ENCODE measurements at regions not wholly inside any gene's neighbourhood (a gene's known extent, or its start where the extent isn't known, plus 50 kb on each side); places are given as distances from the start of the nearest gene placed in this dataset.
"Not testable (repeated sequence)": the region's sequence is repeated elsewhere in the genome, so short reads cannot be mapped to it uniquely, and the experiment has no call there.

DNA sequence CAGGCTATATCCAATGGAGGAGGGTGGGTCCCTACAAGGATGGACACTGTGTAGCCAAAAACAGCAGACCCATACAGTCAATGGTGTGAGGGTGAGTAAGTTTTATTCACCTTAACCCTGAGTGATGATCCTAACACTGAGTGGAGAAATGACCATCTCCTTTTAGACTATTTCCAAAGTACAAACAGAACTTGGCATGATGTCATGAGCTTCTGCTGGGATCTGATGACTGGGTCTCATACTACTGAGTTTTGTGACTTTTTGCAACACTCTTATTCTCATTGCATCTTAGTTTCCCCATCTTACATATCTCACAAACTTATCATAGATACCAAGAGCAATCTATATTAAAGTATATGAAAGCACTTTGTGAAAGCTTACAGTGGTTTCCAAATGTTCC, 330.3 kb upstream of the CFAP20DC start:
- POLR2A ChIA-PET = no interaction called here
- H3K4me3 Mint-ChIP-seq = no peak overlapping the region
- CTCF ChIA-PET = no interaction called here
- H3K36me3 Mint-ChIP-seq (ENCODE audit: low read depth) = no peaks in the 10 kb centered on the region
- peaks cover 15% of the 10 kb centered on the region for H3K9me3 Mint-ChIP-seq
- DNase-seq = no peak
- H3K27ac Mint-ChIP-seq = no peak overlapping the region
- no peaks in the 10 kb centered on the region for H3K27me3 Mint-ChIP-seq
- peaks cover 18% of the 10 kb centered on the region for H3K4me1 Mint-ChIP-seq

- ChIA-PET CTCF (interaction anchor here (1.3 kb wide), 1 partner anchor 10 kb away, joined by 3 read pairs; no protein-coding TSS in a partner anchor), POLR2A (no interaction called here)
- no peaks in the 10 kb centered on the region for H3K27me3 Mint-ChIP-seq
- H3K27ac Mint-ChIP-seq = no peak overlapping the region
- no peak overlapping the region for H3K4me3 Mint-ChIP-seq
- peaks cover 5% of the 10 kb centered on the region for H3K4me1 Mint-ChIP-seq
- H3K9me3 Mint-ChIP-seq = peaks cover 13% of the 10 kb centered on the region
- DNase-seq = no peak
- no peaks in the 10 kb centered on the region for H3K36me3 Mint-ChIP-seq (ENCODE audit: low read depth)
Measured at GRCh38 chr3:59374818-59375211, 325.0 kb upstream of the CFAP20DC start.

- CTCF ChIA-PET = interaction anchor here (1.3 kb wide), 1 partner anchor 10 kb away, joined by 3 read pairs; no protein-coding TSS in a partner anchor
- POLR2A ChIA-PET = no interaction called here
- no peaks in the 10 kb centered on the region for H3K36me3 Mint-ChIP-seq (ENCODE audit: low read depth)
Measured at GRCh38 chr3:59374091-59374817, 324.4 kb upstream of the CFAP20DC start.

GRCh38 chr3:59372346-59372745, 322.5 kb upstream of the CFAP20DC start:
- H3K4me1 Mint-ChIP-seq = peaks cover 6% of the 10 kb centered on the region
- no peak for DNase-seq
- H3K27ac Mint-ChIP-seq = no peak overlapping the region
- POLR2A ChIA-PET = no interaction called here
- no peak overlapping the region for H3K4me3 Mint-ChIP-seq
- no peaks in the 10 kb centered on the region for H3K27me3 Mint-ChIP-seq
- peaks cover 13% of the 10 kb centered on the region for H3K9me3 Mint-ChIP-seq
- H3K36me3 Mint-ChIP-seq (ENCODE audit: low read depth) = no peaks in the 10 kb centered on the region
- CTCF ChIA-PET = interaction anchor here (1.4 kb wide), 1 partner anchor 20 kb away, joined by 3 read pairs; no protein-coding TSS in a partner anchor

More at GRCh38 chr3:59374091-59374817, 324.4 kb upstream of the CFAP20DC start:
- Mint-ChIP-seq H3K27me3 (no peaks in the 10 kb centered on the region), H3K4me1 (peaks cover 5% of the 10 kb centered on the region), H3K4me3 (no peak overlapping the region), H3K27ac (no peak overlapping the region), H3K9me3 (peaks cover 13% of the 10 kb centered on the region)
- no peak for DNase-seq

GRCh38 chr3:59368900-59369675, 319.3 kb upstream of the CFAP20DC start:
- CTCF ChIA-PET = interaction anchor here (0.6 to 1.4 kb wide), 5 partner anchors 10 to 241 kb away, joined by 3 to 4 read pairs (median 3); no protein-coding TSS in a partner anchor
- Mint-ChIP-seq H3K9me3 (peaks cover 7% of the 10 kb centered on the region), H3K4me3 (no peak overlapping the region), H3K36me3 (ENCODE audit: low read depth) (no peaks in the 10 kb centered on the region), H3K27ac (no peak overlapping the region), H3K27me3 (no peaks in the 10 kb centered on the region), H3K4me1 (peaks cover 6% of the 10 kb centered on the region)
- POLR2A ChIA-PET = interaction anchor here (0.6 kb wide), 1 partner anchor 218 kb away, joined by 3 read pairs; no protein-coding TSS in a partner anchor
- no peak for DNase-seq

DNA sequence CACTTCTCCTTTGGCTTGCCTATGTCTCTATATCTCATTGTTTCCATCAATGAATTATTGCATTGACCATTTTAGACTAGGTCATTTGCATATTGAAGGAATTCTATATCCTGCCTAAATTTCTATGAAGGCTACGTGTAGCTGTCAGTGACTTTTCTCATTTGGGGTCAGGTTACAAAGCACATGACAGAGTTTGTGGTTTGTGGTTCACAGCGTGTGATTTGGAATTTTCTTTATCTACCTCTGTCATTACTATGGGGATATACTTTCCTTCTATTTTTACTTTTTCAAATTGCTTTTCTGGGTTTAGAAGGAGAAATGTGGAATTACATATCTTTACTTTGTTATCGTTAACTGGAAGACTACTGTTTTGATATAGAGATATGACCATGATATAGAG, 317.3 kb upstream of the CFAP20DC start:
- no peak overlapping the region for H3K27ac Mint-ChIP-seq
- ChIA-PET CTCF (interaction anchor here (1.2 kb wide), 1 partner anchor 39 kb away, joined by 3 read pairs; no protein-coding TSS in a partner anchor), POLR2A (no interaction called here)
- no peaks in the 10 kb centered on the region for H3K27me3 Mint-ChIP-seq
- no peaks in the 10 kb centered on the region for H3K36me3 Mint-ChIP-seq (ENCODE audit: low read depth)
- no peak for DNase-seq
- H3K4me1 Mint-ChIP-seq = peaks cover 6% of the 10 kb centered on the region
- H3K9me3 Mint-ChIP-seq = peaks cover 2% of the 10 kb centered on the region
- H3K4me3 Mint-ChIP-seq = no peak overlapping the region

DNA sequence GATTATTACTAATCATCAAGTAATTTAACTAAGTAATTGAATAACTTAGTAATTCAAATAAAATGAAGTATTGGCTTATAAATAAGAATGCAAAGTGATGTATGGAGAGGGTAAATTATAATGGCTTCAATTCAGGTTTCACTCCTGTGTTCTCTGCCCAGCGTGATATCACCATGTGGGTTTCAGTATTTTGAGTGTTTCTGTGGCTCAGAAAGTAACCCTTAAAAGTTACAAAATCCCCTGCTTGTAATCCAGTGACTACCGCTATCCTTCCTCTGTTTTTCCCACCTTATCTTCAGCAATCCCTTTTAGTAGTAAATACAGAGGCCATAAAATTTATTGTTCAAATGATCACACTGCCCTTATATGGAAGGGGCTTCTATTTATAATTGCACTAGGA, 316.4 kb upstream of the CFAP20DC start:
- CTCF ChIA-PET = interaction anchor here (1.3 kb wide), 1 partner anchor 26 kb away, joined by 3 read pairs; no protein-coding TSS in a partner anchor
- peaks cover 5% of the 10 kb centered on the region for H3K9me3 Mint-ChIP-seq

GRCh38 chr3:59364496-59364895, 314.7 kb upstream of the CFAP20DC start:
- CTCF ChIA-PET = interaction anchor here (1.3 kb wide), 1 partner anchor 10 kb away, joined by 3 read pairs; no protein-coding TSS in a partner anchor
- DNase-seq = no peak
- Mint-ChIP-seq H3K36me3 (ENCODE audit: low read depth) (peaks cover 3% of the 10 kb centered on the region), H3K4me1 (peaks cover 6% of the 10 kb centered on the region), H3K27ac (no peak overlapping the region), H3K9me3 (peaks cover 12% of the 10 kb centered on the region), H3K4me3 (no peak overlapping the region), H3K27me3 (no peaks in the 10 kb centered on the region)
- POLR2A ChIA-PET = no interaction called here

More for the DNA sequence above, 316.4 kb upstream of the CFAP20DC start:
- DNase-seq = no peak
- Mint-ChIP-seq H3K4me1 (peaks cover 6% of the 10 kb centered on the region), H3K27ac (no peak overlapping the region), H3K27me3 (no peaks in the 10 kb centered on the region), H3K36me3 (ENCODE audit: low read depth) (peaks cover 3% of the 10 kb centered on the region), H3K4me3 (no peak overlapping the region)
- POLR2A ChIA-PET = no interaction called here

DNA sequence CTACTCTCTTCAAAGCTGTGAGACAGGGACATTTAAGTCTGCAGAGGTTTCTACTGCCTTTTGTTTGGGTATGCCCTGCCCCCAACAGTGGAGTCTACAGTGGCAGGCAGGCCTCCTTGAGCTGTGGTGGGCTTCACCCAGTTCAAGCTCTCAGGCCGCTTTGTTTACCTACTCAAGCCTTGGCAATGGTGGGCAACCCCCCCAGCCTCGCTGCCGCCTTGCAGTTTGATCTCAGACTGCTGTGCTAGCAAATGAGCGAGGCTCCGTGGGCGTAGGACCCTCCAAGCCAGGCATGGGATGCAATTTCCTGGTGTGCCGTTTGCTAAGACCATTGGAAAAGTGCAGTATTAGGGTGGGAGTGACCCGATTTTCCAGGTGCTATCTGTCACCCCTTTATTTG, 310.5 kb upstream of the CFAP20DC start:
- CTCF ChIA-PET; H3K4me3 Mint-ChIP-seq; H3K27ac Mint-ChIP-seq; POLR2A ChIA-PET; DNase-seq; H3K36me3 Mint-ChIP-seq (ENCODE audit: low read depth); H3K27me3 Mint-ChIP-seq; H3K4me1 Mint-ChIP-seq: not testable (repeated sequence)
- H3K9me3 Mint-ChIP-seq = peaks cover 22% of the 10 kb centered on the region

DNA sequence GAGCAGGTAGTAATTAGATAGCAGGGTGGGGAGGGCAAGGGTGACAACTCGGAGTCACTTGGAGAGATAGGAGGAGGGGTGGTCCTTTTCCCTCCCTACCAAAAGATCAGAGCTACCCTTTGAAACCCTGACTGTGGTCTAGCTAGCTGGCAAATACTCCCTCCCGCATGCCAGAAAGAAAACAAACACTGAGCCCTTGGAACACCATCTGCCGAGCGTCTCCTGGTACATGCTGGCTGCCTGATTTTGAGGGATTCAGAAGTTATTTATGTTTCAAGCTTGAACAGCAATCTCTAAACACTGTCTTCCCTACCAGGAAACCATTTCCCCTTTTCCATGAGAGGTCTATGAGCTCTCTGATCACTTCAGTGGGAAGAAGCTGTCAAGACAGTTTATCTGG, 291.6 kb upstream of the CFAP20DC start:
- Mint-ChIP-seq H3K27me3 (no peaks in the 10 kb centered on the region), H3K4me1 (peaks cover 7% of the 10 kb centered on the region), H3K9me3 (no peaks in the 10 kb centered on the region), H3K4me3 (no peak overlapping the region), H3K27ac (no peak overlapping the region), H3K36me3 (ENCODE audit: low read depth) (no peaks in the 10 kb centered on the region)
- POLR2A ChIA-PET = no interaction called here
- CTCF ChIA-PET = no interaction called here
- DNase-seq = no peak

DNA sequence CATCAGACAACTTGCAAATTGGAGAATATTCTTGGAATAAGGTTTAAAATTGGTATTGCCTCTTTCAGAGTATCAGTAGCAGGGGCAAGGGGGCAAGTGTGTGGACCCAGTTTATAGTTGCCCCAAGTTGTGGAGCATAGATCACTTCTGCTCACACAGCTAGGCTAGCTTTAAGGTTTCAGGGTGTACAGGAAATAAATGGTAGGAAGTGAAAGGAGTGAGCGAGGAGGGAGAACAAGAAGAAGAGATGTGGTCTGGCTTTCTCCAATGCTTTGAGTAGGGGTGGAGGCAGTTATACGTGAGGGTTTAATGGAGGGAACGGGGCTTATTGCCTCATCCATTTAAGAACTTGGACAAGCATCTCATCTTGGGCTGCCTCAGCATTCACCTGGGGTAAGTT, 290.0 kb upstream of the CFAP20DC start:
- ChIA-PET POLR2A (no interaction called here), CTCF (interaction anchor here (0.7 to 0.9 kb wide), 2 partner anchors 8 to 37 kb away, joined by 3 read pairs; no protein-coding TSS in a partner anchor)
- no peak for DNase-seq
- H3K27ac Mint-ChIP-seq = no peak overlapping the region
- no peak overlapping the region for H3K4me3 Mint-ChIP-seq
- H3K4me1 Mint-ChIP-seq = peaks cover 7% of the 10 kb centered on the region
- H3K9me3 Mint-ChIP-seq = no peaks in the 10 kb centered on the region
- H3K27me3 Mint-ChIP-seq = no peaks in the 10 kb centered on the region
- no peaks in the 10 kb centered on the region for H3K36me3 Mint-ChIP-seq (ENCODE audit: low read depth)

DNA sequence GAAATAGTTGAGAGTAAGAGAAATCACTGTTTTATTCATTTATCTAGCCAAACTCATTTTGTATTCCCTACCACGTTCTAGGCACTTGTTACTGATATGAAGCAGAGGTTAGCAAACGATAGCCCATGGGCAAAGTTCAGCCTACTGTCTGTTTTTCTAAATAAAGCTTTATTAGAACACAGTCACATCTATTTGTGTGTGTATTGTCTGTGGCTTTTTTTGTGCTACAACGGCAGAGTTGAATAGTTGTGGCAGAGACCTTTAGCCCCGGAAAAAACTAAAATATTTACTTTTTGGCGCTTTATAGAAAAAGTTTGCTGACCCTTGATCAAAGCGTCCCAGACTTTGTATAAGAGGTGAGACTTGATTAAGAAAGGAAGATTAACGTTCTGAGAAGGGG, 289.1 kb upstream of the CFAP20DC start:
- Mint-ChIP-seq H3K36me3 (ENCODE audit: low read depth) (no peaks in the 10 kb centered on the region), H3K4me1 (peaks cover 7% of the 10 kb centered on the region), H3K27me3 (no peaks in the 10 kb centered on the region), H3K4me3 (no peak overlapping the region), H3K9me3 (peaks cover 1% of the 10 kb centered on the region), H3K27ac (no peak overlapping the region)
- DNase-seq = no peak
- POLR2A ChIA-PET = no interaction called here
- CTCF ChIA-PET = no interaction called here

- Mint-ChIP-seq H3K27me3 (no peaks in the 10 kb centered on the region), H3K4me3 (no peak overlapping the region), H3K9me3 (peaks cover 13% of the 10 kb centered on the region), H3K36me3 (ENCODE audit: low read depth) (peaks cover 3% of the 10 kb centered on the region), H3K27ac (no peak overlapping the region), H3K4me1 (peaks cover 7% of the 10 kb centered on the region)
- POLR2A ChIA-PET = no interaction called here
- no peak for DNase-seq
- CTCF ChIA-PET = interaction anchor here (0.6 kb wide), 1 partner anchor 742 kb away, joined by 3 read pairs; no protein-coding TSS in a partner anchor
Measured at GRCh38 chr3:59335338-59335737, 285.5 kb upstream of the CFAP20DC start.
